ENCODE measurements at regions not wholly inside any gene's neighbourhood (a gene's known extent, or its start where the extent isn't known, plus 50 kb on each side); places are given as distances from the start of the nearest gene placed in this dataset.

DNA sequence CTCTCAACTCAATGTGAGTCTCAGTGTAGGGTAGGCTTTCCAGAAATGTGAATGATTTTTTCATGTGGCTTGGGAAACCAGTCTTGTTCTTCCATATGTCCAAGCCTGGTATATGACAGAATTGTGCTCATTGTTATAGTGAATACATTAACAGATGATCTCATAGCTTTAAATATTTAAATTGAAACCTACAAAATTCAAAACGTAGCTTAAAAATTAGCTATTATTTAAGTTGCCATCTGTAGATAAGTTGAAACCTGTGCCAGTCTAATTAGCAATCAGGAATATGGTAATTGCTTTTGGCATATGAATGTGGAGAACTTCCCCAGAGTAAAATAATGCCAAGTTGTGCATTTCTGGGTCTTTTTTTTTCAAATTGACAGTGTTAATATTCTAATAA is 891.6 kb upstream of the SEL1L start:
- TF ChIP-seq, protein P1, sequence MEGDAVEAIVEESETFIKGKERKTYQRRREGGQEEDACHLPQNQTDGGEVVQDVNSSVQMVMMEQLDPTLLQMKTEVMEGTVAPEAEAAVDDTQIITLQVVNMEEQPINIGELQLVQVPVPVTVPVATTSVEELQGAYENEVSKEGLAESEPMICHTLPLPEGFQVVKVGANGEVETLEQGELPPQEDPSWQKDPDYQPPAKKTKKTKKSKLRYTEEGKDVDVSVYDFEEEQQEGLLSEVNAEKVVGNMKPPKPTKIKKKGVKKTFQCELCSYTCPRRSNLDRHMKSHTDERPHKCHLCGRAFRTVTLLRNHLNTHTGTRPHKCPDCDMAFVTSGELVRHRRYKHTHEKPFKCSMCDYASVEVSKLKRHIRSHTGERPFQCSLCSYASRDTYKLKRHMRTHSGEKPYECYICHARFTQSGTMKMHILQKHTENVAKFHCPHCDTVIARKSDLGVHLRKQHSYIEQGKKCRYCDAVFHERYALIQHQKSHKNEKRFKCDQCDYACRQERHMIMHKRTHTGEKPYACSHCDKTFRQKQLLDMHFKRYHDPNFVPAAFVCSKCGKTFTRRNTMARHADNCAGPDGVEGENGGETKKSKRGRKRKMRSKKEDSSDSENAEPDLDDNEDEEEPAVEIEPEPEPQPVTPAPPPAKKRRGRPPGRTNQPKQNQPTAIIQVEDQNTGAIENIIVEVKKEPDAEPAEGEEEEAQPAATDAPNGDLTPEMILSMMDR (IDR thresholded peaks at IDR 0.05; ENCODE audit: borderline replicate concordance, extremely low read depth, low read length, poor library complexity, severe bottlenecking) = no peak
- no peak for TF ChIP-seq EZH2 (IDR thresholded peaks at IDR 0.05; ENCODE audit: borderline replicate concordance, low read depth, low read length, severe bottlenecking)

All from DND-41 (cell line).